Spleen (tissue), 11 donors: ENCODE measurements at regions not wholly inside any gene's neighbourhood (a gene's known extent, or its start where the extent isn't known, plus 50 kb on each side); places are given as distances from the start of the nearest gene placed in this dataset.

Experiments used
- DNase-seq: peaks from one replicate; pipeline ENCODE4 v3.0.0-alpha.2; 2020
- H3K27ac ChIP-seq, 8 donors: fragments of 200-600 bp; sonication (generic) in 7 of 8; 1 replicate in 4 of 8; 2 replicates in 4 of 8; pipeline versions ENCODE4 v1.5.0 to v1.8.0; 2016 to 2021; ENCODE audit warnings: inconsistent platforms in 4 of 8, mild to moderate bottlenecking in 4 of 8, moderate library complexity in 1 of 8
- H3K27me3 ChIP-seq, 7 donors: fragments of 200-600 bp; sonication (generic) in 6 of 7; replicated peaks in 1 of 7; 1 replicate in 4 of 7; 2 replicates in 3 of 7; pipeline versions ENCODE4 v1.5.0 to v1.8.0; 2016 to 2021; ENCODE audit warnings: inconsistent platforms in 3 of 7, mild to moderate bottlenecking in 1 of 7
- H3K36me3 ChIP-seq, 6 donors: fragments of 200-600 bp; sonication (generic) in 5 of 6; 1 replicate in 4 of 6; 2 replicates in 2 of 6; pipeline versions ENCODE4 v1.5.0 to v1.8.0; 2016 to 2021; ENCODE audit warnings: inconsistent platforms in 2 of 6
- H3K4me1 ChIP-seq, 6 donors: fragments of 200-600 bp; sonication (generic) in 5 of 6; 1 replicate in 3 of 6; 2 replicates in 3 of 6; pipeline versions ENCODE4 v1.5.0 to v1.8.0; 2016 to 2021; ENCODE audit warnings: inconsistent platforms in 3 of 6
- H3K4me3 ChIP-seq, 8 donors: fragments of 200-600 bp; sonication (generic) in 7 of 8; 1 replicate in 4 of 8; 2 replicates in 4 of 8; pipeline versions ENCODE4 v1.5.0 to v1.8.0; 2016 to 2021; ENCODE audit warnings: inconsistent platforms in 4 of 8, mild to moderate bottlenecking in 4 of 8, moderate library complexity in 2 of 8
- H3K9me3 ChIP-seq, 8 donors: fragments of 200-600 bp; sonication (generic) in 7 of 8; 1 replicate in 4 of 8; 2 replicates in 4 of 8; pipeline versions ENCODE4 v1.5.0 to v1.8.0; 2016 to 2021; ENCODE audit warnings: inconsistent platforms in 4 of 8
- CTCF ChIP-seq, 11 experiments: fragments of 200-600 bp in 7 of 11; fragments of 450-650 bp in 4 of 11; sonication (generic) in 4 of 11; IDR thresholded peaks in 8 of 11; conservative IDR thresholded peaks in 3 of 11; 1 replicate in 7 of 11; 2 replicates in 4 of 11; pipeline versions ENCODE4 v1.4.0 to v1.8.0; 2016 to 2021; ENCODE audit warnings: antibody characterized with exemption in 11 of 11, inconsistent platforms in 4 of 11, mild to moderate bottlenecking in 1 of 11
- POLR2A ChIP-seq, 3 donors: fragments of 450-650 bp; IDR thresholded peaks; one replicate each; pipeline ENCODE4 v1.5.1; 2017; ENCODE audit warnings: antibody characterized with exemption in 3 of 3, mild to moderate bottlenecking in 1 of 3
- POLR2AphosphoS5 ChIP-seq, 3 donors: sonication (generic); formaldehyde crosslinking; IDR thresholded peaks; one replicate each; pipeline ENCODE4 v1.5.1; 2017; ENCODE audit warnings: antibody characterized with exemption in 3 of 3
- WGBS, 5 donors: extraction: QIAGEN DNeasy Blood & Tissue Kit in 3 of 5; methylation state at CpG; one replicate each; pipeline versions ENCODE4 v1.1.5 to v1.1.7; 2013 to 2018; 5-methylcytosine and 5-hydroxymethylcytosine counted together
- intact Hi-C: fragments of 100-400 bp; cut with DNase I; formaldehyde crosslinking; loops from one replicate; pipeline ENCODE4 v1.15.0; 2023; ENCODE audit warnings: low total_unique reads
- donor health status: healthy with polysubstance abuse.
- donor health status: DM: no; HTN: no; CAD: no; lungs with moderate emphysema.
- donor health status: DM: no; HTN: no; CAD: no.
- donor health status: Bipolar disorder and iron deficiency.
- donor health status: healthy.
- donor health status: DM: no; HTN: no; CAD: no.
- donor health status: DM: yes; HTN: yes; CAD: no.

DNA sequence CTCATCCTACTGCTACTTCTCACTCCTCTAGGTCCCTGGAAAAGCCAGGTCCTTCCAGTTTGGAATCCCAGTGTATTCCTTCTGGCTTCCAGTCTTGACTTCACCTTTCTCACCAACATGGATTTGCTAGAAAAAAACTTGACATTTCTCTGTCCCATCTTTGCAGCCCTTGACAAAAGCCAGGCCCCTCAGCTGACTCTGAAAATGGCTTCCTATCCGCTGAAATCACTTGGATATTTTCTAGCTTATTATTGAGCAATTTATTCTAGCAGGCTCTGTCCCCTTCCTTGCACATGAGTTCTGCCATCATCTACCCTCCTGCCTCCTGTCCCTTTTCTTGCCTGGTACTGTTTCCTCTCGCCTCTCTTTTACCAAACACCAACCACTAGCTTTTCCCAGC lies 427.2 kb downstream of the BUD13 start:
- Histone ChIP-seq H3K36me3 (no peaks in the 10 kb centered on the region), H3K27ac (no peak overlapping the region), H3K4me3 (no peak overlapping the region), H3K27me3 (peaks cover 0 to 5% (median 0%) of the 10 kb centered on the region in 7 donors), H3K4me1 (no peaks in the 10 kb centered on the region), H3K9me3 (peaks cover 0 to 18% (median 0%) of the 10 kb centered on the region in 8 donors)
- intact Hi-C loops: no loop called here
- no peak for DNase-seq
- WGBS, 5 donors: 70 to 79% (median 78%) methylated on average over 2 of the region's 2 CpGs
- no peak for TF ChIP-seq POLR2AphosphoS5 (IDR thresholded peaks at IDR 0.05)
- no peak for TF ChIP-seq POLR2A (IDR thresholded peaks at IDR 0.05)
- no peak for TF ChIP-seq CTCF (IDR thresholded peaks at IDR 0.05 in 8 of 11, conservative IDR thresholded peaks at IDR 0.05 in 3 of 11)

GRCh38 chr11:116344601-116345000 lies 428.2 kb downstream of the BUD13 start:
- Histone ChIP-seq H3K27me3 (peaks cover 0 to 5% (median 0%) of the 10 kb centered on the region in 7 donors), H3K4me3 (no peak overlapping the region), H3K4me1 (no peaks in the 10 kb centered on the region), H3K36me3 (no peaks in the 10 kb centered on the region), H3K9me3 (peaks cover 0 to 18% (median 0%) of the 10 kb centered on the region in 8 donors), H3K27ac (no peak overlapping the region)
- no peak for DNase-seq
- TF ChIP-seq POLR2AphosphoS5 (IDR thresholded peaks at IDR 0.05): no peak
- intact Hi-C loops: no loop called here
- 62 to 75% (median 70%) methylated on average over 5 of the region's 5 CpGs for WGBS, 5 donors

DNA sequence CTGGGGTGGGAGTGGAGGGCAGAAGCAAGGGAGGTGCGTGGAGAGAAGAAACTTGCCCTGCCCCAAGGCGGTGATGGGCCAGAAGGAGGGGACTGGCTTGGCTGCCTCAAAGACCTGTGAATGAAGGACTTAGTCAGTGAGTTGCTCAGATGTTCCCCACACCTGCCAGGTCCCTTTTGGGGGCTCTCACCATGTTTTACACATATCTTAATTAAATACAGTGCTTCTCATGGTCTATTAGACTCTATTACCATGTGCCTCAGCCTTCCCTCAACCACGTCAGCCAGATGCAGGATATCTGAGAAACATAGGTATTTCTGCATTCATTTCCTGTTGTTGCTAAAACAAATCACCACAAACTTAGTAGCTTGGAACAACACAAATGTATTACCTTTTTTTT lies 429.5 kb downstream of the BUD13 start:
- TF ChIP-seq CTCF (IDR thresholded peaks at IDR 0.05 in 8 of 11, conservative IDR thresholded peaks at IDR 0.05 in 3 of 11): no peak
- TF ChIP-seq POLR2A (IDR thresholded peaks at IDR 0.05): no peak
- no peak for TF ChIP-seq POLR2AphosphoS5 (IDR thresholded peaks at IDR 0.05)
- Histone ChIP-seq H3K4me1 (no peaks in the 10 kb centered on the region), H3K9me3 (peaks cover 0 to 23% (median 1%) of the 10 kb centered on the region in 8 donors), H3K27ac (peak overlapping the region in 1 of 8 donors; percentile 14), H3K36me3 (no peaks in the 10 kb centered on the region), H3K27me3 (peaks cover 0 to 5% (median 0%) of the 10 kb centered on the region in 7 donors), H3K4me3 (no peak overlapping the region)
- DNase-seq: no peak
- intact Hi-C loops: no loop called here
- WGBS, 5 donors: 56 to 69% (median 62%) methylated on average over 3 of the region's 3 CpGs

DNA sequence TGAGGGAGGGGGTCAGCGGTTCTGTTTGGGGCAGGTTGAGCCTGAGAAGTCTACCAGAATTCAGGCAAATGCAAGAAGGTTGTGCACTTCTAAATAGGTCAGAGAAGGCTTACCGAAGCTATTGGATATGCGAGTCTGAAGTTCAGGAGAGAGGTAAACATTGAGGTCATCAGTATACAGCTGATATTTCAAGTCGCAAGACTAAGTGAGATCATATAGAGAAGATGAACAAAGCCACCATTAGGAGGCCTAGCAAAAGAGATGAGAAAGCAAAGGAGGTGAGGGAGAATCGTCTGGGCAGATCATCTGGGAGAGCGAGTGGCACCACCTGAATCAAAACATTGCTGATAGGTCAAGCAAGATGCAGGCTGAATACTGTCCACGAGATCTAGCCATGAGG lies 430.6 kb downstream of the BUD13 start:
- TF ChIP-seq POLR2AphosphoS5 (IDR thresholded peaks at IDR 0.05): no peak
- no peak for TF ChIP-seq CTCF (IDR thresholded peaks at IDR 0.05 in 8 of 11, conservative IDR thresholded peaks at IDR 0.05 in 3 of 11)
- no peak for TF ChIP-seq POLR2A (IDR thresholded peaks at IDR 0.05)
- H3K27me3 ChIP-seq: peaks cover 0 to 5% (median 0%) of the 10 kb centered on the region in 7 donors
- no peak overlapping the region for H3K27ac ChIP-seq
- 77 to 92% (median 81%) methylated on average over 7 of the region's 7 CpGs for WGBS, 5 donors
- peaks cover 0 to 28% (median 11%) of the 10 kb centered on the region in 8 donors for H3K9me3 ChIP-seq
- no peaks in the 10 kb centered on the region for H3K36me3 ChIP-seq
- H3K4me1 ChIP-seq: no peaks in the 10 kb centered on the region
- no peak for DNase-seq
- intact Hi-C loops: no loop called here
- no peak overlapping the region for H3K4me3 ChIP-seq
